Renal cortical epithelial cell (primary cell): ENCODE measurements at regions not wholly inside any gene's neighbourhood (a gene's known extent, or its start where the extent isn't known, plus 50 kb on each side); places are given as distances from the start of the nearest gene placed in this dataset.

ENCODE experiments used
- DNase-seq: peaks from one replicate; pipeline ENCODE4 v3.0.0-alpha.2; 2011; ENCODE audit warnings: low read depth

- DNase-seq: no peak
Observed at GRCh38 chr7:36096460-36097095, 56.5 kb upstream of the EEPD1 start.

DNA sequence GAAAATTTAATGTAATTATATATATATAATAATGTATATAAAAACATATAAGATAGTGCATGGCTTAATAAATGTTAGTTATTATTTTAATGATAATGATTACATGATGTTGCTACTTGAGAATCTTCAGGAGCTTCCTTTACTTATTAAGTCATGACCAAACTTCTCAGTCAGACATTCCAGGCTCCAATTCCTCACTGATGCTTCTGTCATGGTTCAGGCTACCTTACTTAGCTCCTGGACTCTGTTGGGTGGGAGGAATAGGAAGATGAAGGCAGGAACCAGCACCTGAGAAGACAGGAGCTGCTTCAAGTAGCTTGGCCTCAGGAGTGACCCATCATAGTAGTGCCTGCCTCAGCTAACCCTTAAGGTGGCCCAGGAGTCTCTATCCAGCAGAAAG, 55.0 kb upstream of the EEPD1 start:
- DNase-seq: no peak

GRCh38 chr7:36100226-36100625, 52.8 kb upstream of the EEPD1 start:
- DNase-seq: no peak

GRCh38 chr7:36100634-36101033, 52.4 kb upstream of the EEPD1 start:
- no peak for DNase-seq
